SK-N-SH treated with all-trans-retinoic acid at 6 μM for 48 hours (cell line): ENCODE measurements at regions not wholly inside any gene's neighbourhood (a gene's known extent, or its start where the extent isn't known, plus 50 kb on each side); places are given as distances from the start of the nearest gene placed in this dataset.

Experiments
- ATAC-seq: fragments of 200-7000 bp; cut with Tn5 transposase; 3 replicates; pipeline ENCODE4 v1.9.1; 2020; ENCODE audit warnings: mild to moderate bottlenecking, moderate library complexity
- ARNTL ChIP-seq: fragments of 450-650 bp; formaldehyde crosslinking; IDR thresholded peaks from 2 replicates; pipeline ENCODE4 v1.5.0; 2020; ENCODE audit warnings: low read depth, mild to moderate bottlenecking, moderate library complexity, borderline replicate concordance
- BACH2 ChIP-seq: fragments of 250-450 bp; sonication (Bioruptor Pico); IDR thresholded peaks from 2 replicates; pipeline ENCODE4 v1.9.0; 2021; ENCODE audit warnings: mild to moderate bottlenecking, borderline replicate concordance
- CSDC2 ChIP-seq: fragments of 250-450 bp; sonication (Bioruptor Pico); IDR thresholded peaks from 2 replicates; pipeline ENCODE4 v1.5.0; 2020; ENCODE audit warnings: mild to moderate bottlenecking, moderate library complexity
- ESRRG ChIP-seq: fragments of 250-450 bp; sonication (Bioruptor Pico); IDR thresholded peaks from 2 replicates; pipeline ENCODE4 v1.6.1; 2021; ENCODE audit warnings: mild to moderate bottlenecking
- GLIS3 ChIP-seq: fragments of 250-450 bp; sonication (Bioruptor Pico); IDR thresholded peaks from 2 replicates; pipeline ENCODE4 v1.5.0; 2020; ENCODE audit warnings: mild to moderate bottlenecking, moderate library complexity
- ISL1 ChIP-seq: fragments of 250-450 bp; sonication (Bioruptor Pico); IDR thresholded peaks from 2 replicates; pipeline ENCODE4 v2.1.2; 2022; ENCODE audit warnings: mild to moderate bottlenecking, moderate library complexity
- OSR1 ChIP-seq: fragments of 250-450 bp; sonication (Bioruptor Pico); IDR thresholded peaks from 2 replicates; pipeline ENCODE4 v1.8.0; 2022; ENCODE audit warnings: moderate library complexity, mild to moderate bottlenecking, inconsistent platforms
- PPARA ChIP-seq: fragments of 250-450 bp; sonication (Bioruptor Pico); IDR thresholded peaks from 2 replicates; pipeline ENCODE4 v1.5.0; 2020; ENCODE audit warnings: mild to moderate bottlenecking, borderline replicate concordance
- RARB ChIP-seq: fragments of 250-450 bp; sonication (Bioruptor Pico); IDR thresholded peaks from 2 replicates; pipeline ENCODE4 v1.8.0; 2021; ENCODE audit warnings: mild to moderate bottlenecking, moderate library complexity
- TCF4 ChIP-seq: fragments of 250-450 bp; sonication (Bioruptor Pico); IDR thresholded peaks from 2 replicates; pipeline ENCODE4 v1.8.0; 2021; ENCODE audit warnings: mild to moderate bottlenecking, moderate library complexity, borderline replicate concordance
- TOX ChIP-seq: fragments of 250-450 bp; sonication (Bioruptor Pico); IDR thresholded peaks from 2 replicates; pipeline ENCODE4 v1.8.0; 2021; ENCODE audit warnings: mild to moderate bottlenecking, moderate library complexity, borderline replicate concordance
- ZC3H10 ChIP-seq: fragments of 250-450 bp; sonication (Bioruptor Pico); IDR thresholded peaks from 2 replicates; pipeline ENCODE4 v1.5.1; 2021; ENCODE audit warnings: mild to moderate bottlenecking, moderate library complexity
- ZFP3 ChIP-seq: fragments of 250-450 bp; sonication (Bioruptor Pico); IDR thresholded peaks from 2 replicates; pipeline ENCODE4 v1.5.0; 2020; ENCODE audit warnings: mild to moderate bottlenecking, moderate library complexity
- ZFP30 ChIP-seq: fragments of 450-650 bp; formaldehyde crosslinking; IDR thresholded peaks from 2 replicates; pipeline ENCODE4 v1.5.0; 2022; ENCODE audit warnings: mild to moderate bottlenecking, moderate library complexity
- ZNF565 ChIP-seq: fragments of 450-650 bp; formaldehyde crosslinking; conservative IDR thresholded peaks from 2 replicates; pipeline ENCODE4 v1.5.0; 2020; ENCODE audit warnings: low read depth, mild to moderate bottlenecking, moderate library complexity
- ZNF70 ChIP-seq: fragments of 450-650 bp; formaldehyde crosslinking; IDR thresholded peaks from 2 replicates; pipeline ENCODE4 v1.5.0; 2020; ENCODE audit warnings: mild to moderate bottlenecking, moderate library complexity
- TF ChIP-seq, protein P1 (sequence below): fragments of 250-450 bp; sonication (Bioruptor Pico); IDR thresholded peaks from 2 replicates; pipeline ENCODE4 v1.5.0; 2020; ENCODE audit warnings: mild to moderate bottlenecking, moderate library complexity
- TF ChIP-seq, protein P2 (sequence below): fragments of 250-450 bp; sonication (Bioruptor Pico); IDR thresholded peaks from 2 replicates; pipeline ENCODE4 v1.5.1; 2021; ENCODE audit warnings: mild to moderate bottlenecking, moderate library complexity
- TF ChIP-seq, protein P3 (sequence below): fragments of 250-450 bp; sonication (Bioruptor Pico); IDR thresholded peaks from 2 replicates; pipeline ENCODE4 v1.8.0; 2020; ENCODE audit warnings: mild to moderate bottlenecking, moderate library complexity, borderline replicate concordance
- TF ChIP-seq, protein P4 (sequence below): fragments of 250-450 bp; sonication (Bioruptor Pico); IDR thresholded peaks from 2 replicates; pipeline ENCODE4 v1.8.0; 2021; ENCODE audit warnings: low read depth, mild to moderate bottlenecking, moderate library complexity, borderline replicate concordance
- TF ChIP-seq, protein P5 (sequence below): fragments of 250-450 bp; sonication (Bioruptor Pico); IDR thresholded peaks from 2 replicates; pipeline ENCODE4 v1.5.1; 2020; ENCODE audit warnings: low read depth, mild to moderate bottlenecking, moderate library complexity

DNA sequence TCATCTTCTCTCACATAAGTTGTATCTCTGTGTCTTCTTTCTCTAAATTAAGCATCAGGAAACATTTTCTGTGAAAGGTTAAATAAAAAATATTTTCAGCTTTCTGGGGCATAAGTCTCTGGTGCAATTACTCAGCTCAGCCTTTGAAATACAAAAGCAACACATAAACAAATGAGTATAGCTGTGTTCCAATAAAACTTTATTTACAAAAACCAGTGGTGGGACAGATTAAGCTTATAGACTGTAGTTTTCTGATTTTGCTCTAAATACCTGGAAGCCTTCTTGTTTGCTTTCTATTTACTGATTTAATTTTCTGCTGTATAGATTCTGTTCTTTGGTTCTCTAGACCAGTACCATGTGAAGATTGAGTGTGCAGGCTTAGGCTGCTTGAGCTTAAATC is 655.1 kb downstream of the VRK1 start:
- no peak for ATAC-seq
- TF ChIP-seq ZFP3 (CRISPR knock-in tag): no peak
- no peak for TF ChIP-seq CSDC2 (CRISPR knock-in tag)

DNA sequence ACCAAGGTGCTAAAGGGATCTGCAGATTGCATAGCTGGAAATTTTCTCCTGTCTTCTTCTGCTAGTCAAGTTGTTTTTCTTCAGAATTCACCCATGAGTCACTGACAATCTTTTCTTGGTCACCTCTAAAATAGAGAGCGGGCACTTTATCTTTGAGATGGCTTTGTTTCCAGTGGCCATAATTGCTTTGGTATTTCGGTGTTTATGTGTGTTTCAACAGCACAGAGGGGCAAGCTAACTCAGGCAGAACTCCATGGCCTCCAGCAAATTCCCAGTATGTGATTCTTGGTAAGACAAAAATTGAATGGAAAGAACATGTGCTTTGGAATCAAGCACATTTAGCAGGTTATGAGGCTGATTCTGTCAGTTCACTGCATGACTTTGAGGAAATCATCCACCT is 656.8 kb downstream of the VRK1 start:
- no peak for ATAC-seq
- TF ChIP-seq, protein P1, sequence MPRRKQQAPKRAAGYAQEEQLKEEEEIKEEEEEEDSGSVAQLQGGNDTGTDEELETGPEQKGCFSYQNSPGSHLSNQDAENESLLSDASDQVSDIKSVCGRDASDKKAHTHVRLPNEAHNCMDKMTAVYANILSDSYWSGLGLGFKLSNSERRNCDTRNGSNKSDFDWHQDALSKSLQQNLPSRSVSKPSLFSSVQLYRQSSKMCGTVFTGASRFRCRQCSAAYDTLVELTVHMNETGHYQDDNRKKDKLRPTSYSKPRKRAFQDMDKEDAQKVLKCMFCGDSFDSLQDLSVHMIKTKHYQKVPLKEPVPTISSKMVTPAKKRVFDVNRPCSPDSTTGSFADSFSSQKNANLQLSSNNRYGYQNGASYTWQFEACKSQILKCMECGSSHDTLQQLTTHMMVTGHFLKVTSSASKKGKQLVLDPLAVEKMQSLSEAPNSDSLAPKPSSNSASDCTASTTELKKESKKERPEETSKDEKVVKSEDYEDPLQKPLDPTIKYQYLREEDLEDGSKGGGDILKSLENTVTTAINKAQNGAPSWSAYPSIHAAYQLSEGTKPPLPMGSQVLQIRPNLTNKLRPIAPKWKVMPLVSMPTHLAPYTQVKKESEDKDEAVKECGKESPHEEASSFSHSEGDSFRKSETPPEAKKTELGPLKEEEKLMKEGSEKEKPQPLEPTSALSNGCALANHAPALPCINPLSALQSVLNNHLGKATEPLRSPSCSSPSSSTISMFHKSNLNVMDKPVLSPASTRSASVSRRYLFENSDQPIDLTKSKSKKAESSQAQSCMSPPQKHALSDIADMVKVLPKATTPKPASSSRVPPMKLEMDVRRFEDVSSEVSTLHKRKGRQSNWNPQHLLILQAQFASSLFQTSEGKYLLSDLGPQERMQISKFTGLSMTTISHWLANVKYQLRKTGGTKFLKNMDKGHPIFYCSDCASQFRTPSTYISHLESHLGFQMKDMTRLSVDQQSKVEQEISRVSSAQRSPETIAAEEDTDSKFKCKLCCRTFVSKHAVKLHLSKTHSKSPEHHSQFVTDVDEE: no peak
- TF ChIP-seq ZNF565 (CRISPR knock-in tag) (no peak), ZFP30 (CRISPR knock-in tag) (no peak), TOX (CRISPR knock-in tag) (no peak), OSR1 (CRISPR knock-in tag) (no peak), ZNF70 (CRISPR knock-in tag) (no peak), CSDC2 (CRISPR knock-in tag) (no peak), BACH2 (CRISPR knock-in tag) (no peak), TCF4 (CRISPR knock-in tag) (no peak), PPARA (CRISPR knock-in tag) (no peak), ISL1 (no peak), GLIS3 (CRISPR knock-in tag) (no peak), ESRRG (CRISPR knock-in tag) (no peak), ARNTL (CRISPR knock-in tag) (no peak), ZC3H10 (CRISPR knock-in tag) (no peak), ZFP3 (CRISPR knock-in tag) (no peak)
- TF ChIP-seq, protein P2, sequence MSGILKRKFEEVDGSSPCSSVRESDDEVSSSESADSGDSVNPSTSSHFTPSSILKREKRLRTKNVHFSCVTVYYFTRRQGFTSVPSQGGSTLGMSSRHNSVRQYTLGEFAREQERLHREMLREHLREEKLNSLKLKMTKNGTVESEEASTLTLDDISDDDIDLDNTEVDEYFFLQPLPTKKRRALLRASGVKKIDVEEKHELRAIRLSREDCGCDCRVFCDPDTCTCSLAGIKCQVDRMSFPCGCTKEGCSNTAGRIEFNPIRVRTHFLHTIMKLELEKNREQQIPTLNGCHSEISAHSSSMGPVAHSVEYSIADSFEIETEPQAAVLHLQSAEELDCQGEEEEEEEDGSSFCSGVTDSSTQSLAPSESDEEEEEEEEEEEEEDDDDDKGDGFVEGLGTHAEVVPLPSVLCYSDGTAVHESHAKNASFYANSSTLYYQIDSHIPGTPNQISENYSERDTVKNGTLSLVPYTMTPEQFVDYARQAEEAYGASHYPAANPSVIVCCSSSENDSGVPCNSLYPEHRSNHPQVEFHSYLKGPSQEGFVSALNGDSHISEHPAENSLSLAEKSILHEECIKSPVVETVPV (CRISPR knock-in tag): no peak
- TF ChIP-seq, protein P3, sequence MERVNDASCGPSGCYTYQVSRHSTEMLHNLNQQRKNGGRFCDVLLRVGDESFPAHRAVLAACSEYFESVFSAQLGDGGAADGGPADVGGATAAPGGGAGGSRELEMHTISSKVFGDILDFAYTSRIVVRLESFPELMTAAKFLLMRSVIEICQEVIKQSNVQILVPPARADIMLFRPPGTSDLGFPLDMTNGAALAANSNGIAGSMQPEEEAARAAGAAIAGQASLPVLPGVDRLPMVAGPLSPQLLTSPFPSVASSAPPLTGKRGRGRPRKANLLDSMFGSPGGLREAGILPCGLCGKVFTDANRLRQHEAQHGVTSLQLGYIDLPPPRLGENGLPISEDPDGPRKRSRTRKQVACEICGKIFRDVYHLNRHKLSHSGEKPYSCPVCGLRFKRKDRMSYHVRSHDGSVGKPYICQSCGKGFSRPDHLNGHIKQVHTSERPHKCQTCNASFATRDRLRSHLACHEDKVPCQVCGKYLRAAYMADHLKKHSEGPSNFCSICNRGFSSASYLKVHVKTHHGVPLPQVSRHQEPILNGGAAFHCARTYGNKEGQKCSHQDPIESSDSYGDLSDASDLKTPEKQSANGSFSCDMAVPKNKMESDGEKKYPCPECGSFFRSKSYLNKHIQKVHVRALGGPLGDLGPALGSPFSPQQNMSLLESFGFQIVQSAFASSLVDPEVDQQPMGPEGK: no peak
- TF ChIP-seq, protein P4, sequence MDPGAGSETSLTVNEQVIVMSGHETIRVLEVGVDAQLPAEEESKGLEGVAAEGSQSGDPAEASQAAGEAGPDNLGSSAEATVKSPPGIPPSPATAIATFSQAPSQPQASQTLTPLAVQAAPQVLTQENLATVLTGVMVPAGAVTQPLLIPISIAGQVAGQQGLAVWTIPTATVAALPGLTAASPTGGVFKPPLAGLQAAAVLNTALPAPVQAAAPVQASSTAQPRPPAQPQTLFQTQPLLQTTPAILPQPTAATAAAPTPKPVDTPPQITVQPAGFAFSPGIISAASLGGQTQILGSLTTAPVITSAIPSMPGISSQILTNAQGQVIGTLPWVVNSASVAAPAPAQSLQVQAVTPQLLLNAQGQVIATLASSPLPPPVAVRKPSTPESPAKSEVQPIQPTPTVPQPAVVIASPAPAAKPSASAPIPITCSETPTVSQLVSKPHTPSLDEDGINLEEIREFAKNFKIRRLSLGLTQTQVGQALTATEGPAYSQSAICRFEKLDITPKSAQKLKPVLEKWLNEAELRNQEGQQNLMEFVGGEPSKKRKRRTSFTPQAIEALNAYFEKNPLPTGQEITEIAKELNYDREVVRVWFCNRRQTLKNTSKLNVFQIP (CRISPR knock-in tag): no peak
- TF ChIP-seq, protein P5, sequence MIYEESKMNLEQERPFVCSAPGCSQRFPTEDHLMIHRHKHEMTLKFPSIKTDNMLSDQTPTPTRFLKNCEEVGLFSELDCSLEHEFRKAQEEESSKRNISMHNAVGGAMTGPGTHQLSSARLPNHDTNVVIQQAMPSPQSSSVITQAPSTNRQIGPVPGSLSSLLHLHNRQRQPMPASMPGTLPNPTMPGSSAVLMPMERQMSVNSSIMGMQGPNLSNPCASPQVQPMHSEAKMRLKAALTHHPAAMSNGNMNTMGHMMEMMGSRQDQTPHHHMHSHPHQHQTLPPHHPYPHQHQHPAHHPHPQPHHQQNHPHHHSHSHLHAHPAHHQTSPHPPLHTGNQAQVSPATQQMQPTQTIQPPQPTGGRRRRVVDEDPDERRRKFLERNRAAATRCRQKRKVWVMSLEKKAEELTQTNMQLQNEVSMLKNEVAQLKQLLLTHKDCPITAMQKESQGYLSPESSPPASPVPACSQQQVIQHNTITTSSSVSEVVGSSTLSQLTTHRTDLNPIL: no peak

DNA sequence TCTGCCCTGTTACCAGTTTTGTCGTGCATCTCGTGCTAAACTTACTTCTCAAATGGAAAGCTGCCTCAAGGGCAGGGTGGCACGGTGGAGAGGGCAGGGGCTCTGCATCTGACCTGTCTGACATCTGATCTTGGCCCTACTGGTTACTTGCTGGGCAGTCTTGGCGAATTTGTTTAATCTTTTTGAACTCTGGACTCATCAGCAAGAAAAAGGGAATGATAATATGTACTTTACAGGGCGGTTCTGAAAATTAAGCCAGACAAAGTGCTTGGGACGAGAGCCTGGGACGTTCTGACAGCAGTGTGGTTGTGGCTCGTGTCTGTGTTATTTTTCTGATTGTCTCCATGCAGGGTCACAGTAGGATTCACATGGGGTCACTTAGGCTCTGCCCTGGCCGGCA is 659.3 kb downstream of the VRK1 start:
- TF ChIP-seq TOX (CRISPR knock-in tag): no peak
- TF ChIP-seq BACH2 (CRISPR knock-in tag): no peak
- TF ChIP-seq, protein P3: no peak
- no peak for TF ChIP-seq ARNTL (CRISPR knock-in tag)
- TF ChIP-seq RARB (CRISPR knock-in tag): no peak
- no peak for ATAC-seq
